ENCODE measurements at regions not wholly inside any gene's neighbourhood (a gene's known extent, or its start where the extent isn't known, plus 50 kb on each side); places are given as distances from the start of the nearest gene placed in this dataset.
A peak's percentile ranks its signal among the peaks of the same experiment; 100 is the strongest.

DNA sequence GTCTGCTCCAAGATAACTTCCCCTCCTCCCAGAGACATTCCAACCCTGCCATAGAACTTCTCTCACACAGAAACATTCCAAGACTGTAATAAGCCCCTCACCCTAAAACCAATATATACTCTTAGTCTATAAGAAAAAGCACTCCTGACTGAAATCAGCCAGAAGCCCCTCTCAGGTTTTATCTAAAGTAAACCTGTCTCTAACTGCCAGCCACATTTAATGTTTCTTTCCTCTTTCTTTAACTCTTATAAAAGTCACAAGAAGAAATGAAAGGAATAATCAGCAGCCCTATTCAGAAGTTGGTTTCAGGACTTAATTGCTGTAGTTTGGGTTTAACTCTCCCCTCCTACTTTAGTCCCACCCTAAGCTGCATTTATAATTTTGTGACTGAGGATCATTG lies 165.0 kb upstream of the ZCCHC13 start (continued):
- TF ChIP-seq TEAD3 (CRISPR knock-in tag; optimal IDR thresholded peaks at IDR 0.05; ENCODE audit: borderline replicate concordance) (no peak), GPBP1L1 (CRISPR knock-in tag; IDR thresholded peaks at IDR 0.05) (no peak), THAP9 (CRISPR knock-in tag; IDR thresholded peaks at IDR 0.05; ENCODE audit: borderline replicate concordance) (no peak)

GRCh38 chrX:74133156-74133796 lies 170.7 kb upstream of the ZCCHC13 start:
- H3K27ac ChIP-seq (ENCODE audit: extremely low read length, insufficient read depth, low read length) = no peak overlapping the region
- DNase-seq (ENCODE audit: low spot score) = peak; percentile 46
- CTCF ChIA-PET (ENCODE audit: low intra/inter-chr PET ratio, low total read pairs) = interaction anchor here (1.8 to 2.1 kb wide), 2 partner anchors 118 to 278 kb away, joined by 5 to 8 read pairs; no protein-coding TSS in a partner anchor
- H3K79me2 ChIP-seq (ENCODE audit: insufficient read depth, low read length) = no peaks in the 10 kb centered on the region
- ATAC-seq = peak; percentile 74
- no peaks in the 10 kb centered on the region; a peak in 1 of 5 replicates for H3K36me3 ChIP-seq (replicated peaks in 1 of 2; ENCODE audit: control insufficient read depth in 1 of 2, insufficient read depth in 2 of 2, low read length in 2 of 2)
- no peak overlapping the region for H3K4me3 ChIP-seq (replicated peaks in 1 of 3; ENCODE audit: insufficient read depth in 1 of 3, low read depth in 2 of 3, low read length in 3 of 3)
- 34% methylated on average over 4 of the region's 5 CpGs for WGBS (ENCODE audit: low lambda C conversion rate)
- FAIRE-seq = peak; percentile 85
- in situ Hi-C loops (cut with HindIII; ENCODE audit: extremely low pct_ligation_motif_present, low pct_unique_long_range_greater_than_20kb) (loop anchor here (5.0 to 25.0 kb wide), 2 partner anchors 121 to 276 kb away; no protein-coding TSS in a partner anchor), intact Hi-C loops (cut with micrococcal nuclease; ENCODE audit: unreplicated experiment) (loop anchor here (5.0 kb wide), 1 partner anchor 209 kb away; no protein-coding TSS in a partner anchor)
- H3K9ac ChIP-seq (ENCODE audit: insufficient read depth, low read depth, low read length) = no peak overlapping the region
- no peaks in the 10 kb centered on the region for H3K4me1 ChIP-seq (ENCODE audit: insufficient read depth, low read length)
- H3K27me3 ChIP-seq (ENCODE audit: control insufficient read depth in 1 of 2, insufficient read depth in 2 of 2, low read length in 2 of 2) = no peaks in the 10 kb centered on the region
- no peak overlapping the region for H3K4me2 ChIP-seq (ENCODE audit: low read depth, low read length)
- H3K9me3 ChIP-seq (ENCODE audit: low read length) = no peaks in the 10 kb centered on the region
- POLR2A ChIA-PET = no interaction called here
- no peak overlapping the region for H2AFZ ChIP-seq (ENCODE audit: low read length)
- BruUV-seq (replicated peaks) = no TSS peak
- no peaks in the 10 kb centered on the region for H4K20me1 ChIP-seq (ENCODE audit: insufficient read depth, low read length)
- TF ChIP-seq ZNF17 (CRISPR knock-in tag; IDR thresholded peaks at IDR 0.05) (no peak), MATR3 (CRISPR knock-in tag; IDR thresholded peaks at IDR 0.05) (no peak), NCOA5 (CRISPR knock-in tag; IDR thresholded peaks at IDR 0.05) (no peak), ZNF549 (CRISPR knock-in tag; IDR thresholded peaks at IDR 0.05) (no peak), STAG1 (CRISPR knock-in tag; IDR thresholded peaks at IDR 0.05) (peak; percentile 74), POLR2AphosphoS2 (IDR thresholded peaks at IDR 0.05; ENCODE audit: low read depth, low read length) (no peak), MED13 (CRISPR knock-in tag; IDR thresholded peaks at IDR 0.05) (no peak), ZFP37 (CRISPR knock-in tag; IDR thresholded peaks at IDR 0.05; ENCODE audit: borderline replicate concordance) (no peak)
- TF ChIP-seq, protein P1, sequence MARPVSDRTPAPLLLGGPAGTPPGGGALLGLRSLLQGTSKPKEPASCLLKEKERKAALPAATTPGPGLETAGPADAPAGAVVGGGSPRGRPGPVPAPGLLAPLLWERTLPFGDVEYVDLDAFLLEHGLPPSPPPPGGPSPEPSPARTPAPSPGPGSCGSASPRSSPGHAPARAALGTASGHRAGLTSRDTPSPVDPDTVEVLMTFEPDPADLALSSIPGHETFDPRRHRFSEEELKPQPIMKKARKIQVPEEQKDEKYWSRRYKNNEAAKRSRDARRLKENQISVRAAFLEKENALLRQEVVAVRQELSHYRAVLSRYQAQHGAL (CRISPR knock-in tag; IDR thresholded peaks at IDR 0.05; ENCODE audit: not compliant biosample characterization) = no peak
- TF ChIP-seq, protein P2, sequence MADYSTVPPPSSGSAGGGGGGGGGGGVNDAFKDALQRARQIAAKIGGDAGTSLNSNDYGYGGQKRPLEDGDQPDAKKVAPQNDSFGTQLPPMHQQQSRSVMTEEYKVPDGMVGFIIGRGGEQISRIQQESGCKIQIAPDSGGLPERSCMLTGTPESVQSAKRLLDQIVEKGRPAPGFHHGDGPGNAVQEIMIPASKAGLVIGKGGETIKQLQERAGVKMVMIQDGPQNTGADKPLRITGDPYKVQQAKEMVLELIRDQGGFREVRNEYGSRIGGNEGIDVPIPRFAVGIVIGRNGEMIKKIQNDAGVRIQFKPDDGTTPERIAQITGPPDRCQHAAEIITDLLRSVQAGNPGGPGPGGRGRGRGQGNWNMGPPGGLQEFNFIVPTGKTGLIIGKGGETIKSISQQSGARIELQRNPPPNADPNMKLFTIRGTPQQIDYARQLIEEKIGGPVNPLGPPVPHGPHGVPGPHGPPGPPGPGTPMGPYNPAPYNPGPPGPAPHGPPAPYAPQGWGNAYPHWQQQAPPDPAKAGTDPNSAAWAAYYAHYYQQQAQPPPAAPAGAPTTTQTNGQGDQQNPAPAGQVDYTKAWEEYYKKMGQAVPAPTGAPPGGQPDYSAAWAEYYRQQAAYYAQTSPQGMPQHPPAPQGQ (CRISPR knock-in tag; IDR thresholded peaks at IDR 0.05; ENCODE audit: borderline replicate concordance) = no peak
- TF ChIP-seq, protein P3, sequence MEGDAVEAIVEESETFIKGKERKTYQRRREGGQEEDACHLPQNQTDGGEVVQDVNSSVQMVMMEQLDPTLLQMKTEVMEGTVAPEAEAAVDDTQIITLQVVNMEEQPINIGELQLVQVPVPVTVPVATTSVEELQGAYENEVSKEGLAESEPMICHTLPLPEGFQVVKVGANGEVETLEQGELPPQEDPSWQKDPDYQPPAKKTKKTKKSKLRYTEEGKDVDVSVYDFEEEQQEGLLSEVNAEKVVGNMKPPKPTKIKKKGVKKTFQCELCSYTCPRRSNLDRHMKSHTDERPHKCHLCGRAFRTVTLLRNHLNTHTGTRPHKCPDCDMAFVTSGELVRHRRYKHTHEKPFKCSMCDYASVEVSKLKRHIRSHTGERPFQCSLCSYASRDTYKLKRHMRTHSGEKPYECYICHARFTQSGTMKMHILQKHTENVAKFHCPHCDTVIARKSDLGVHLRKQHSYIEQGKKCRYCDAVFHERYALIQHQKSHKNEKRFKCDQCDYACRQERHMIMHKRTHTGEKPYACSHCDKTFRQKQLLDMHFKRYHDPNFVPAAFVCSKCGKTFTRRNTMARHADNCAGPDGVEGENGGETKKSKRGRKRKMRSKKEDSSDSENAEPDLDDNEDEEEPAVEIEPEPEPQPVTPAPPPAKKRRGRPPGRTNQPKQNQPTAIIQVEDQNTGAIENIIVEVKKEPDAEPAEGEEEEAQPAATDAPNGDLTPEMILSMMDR (CRISPR knock-in tag; IDR thresholded peaks at IDR 0.05) = peak; percentile 71
